HEK293 (cell line): ENCODE measurements at regions not wholly inside any gene's neighbourhood (a gene's known extent, or its start where the extent isn't known, plus 50 kb on each side); places are given as distances from the start of the nearest gene placed in this dataset.
A peak's percentile ranks its signal among the peaks of the same experiment; 100 is the strongest.

Experiments used
- CTCF ChIA-PET: fragments of 350-600 bp; formaldehyde crosslinking; extraction: SDS; loops from one replicate; lab custom pipeline; 2021; ENCODE audit warnings: antibody characterized with exemption; lab: Yijun Ruan, JAX
- POLR2A ChIA-PET: fragments of 300-600 bp; formaldehyde crosslinking; extraction: SDS; loops from one replicate; lab custom pipeline; 2020; ENCODE audit warnings: antibody characterized with exemption, inconsistent platforms; lab: Yijun Ruan, JAX
- H3K27ac ChIP-seq: fragments of 200-500 bp; sonication (Bioruptor generic); 2 replicates; pipeline ENCODE4 v1.5.1; 2014; ENCODE audit warnings: low read depth, low read length, control low read depth, inconsistent platforms; ENCODE audit errors: extremely low read depth
- H3K36me3 ChIP-seq, 2 experiments: fragments of 200-500 bp in 1 of 2; sonication (Bioruptor generic) in 1 of 2; 1 replicate in 1 of 2; 2 replicates in 1 of 2; pipeline ENCODE4 v1.5.1; 2014 to 2017; ENCODE audit warnings: inconsistent platforms in 2 of 2, low read length in 2 of 2; ENCODE audit not compliant: control insufficient read depth in 2 of 2, insufficient read depth in 1 of 2
- H3K4me1 ChIP-seq: fragments of 200-500 bp; sonication (Bioruptor generic); 2 replicates; pipeline ENCODE4 v1.5.1; 2014; ENCODE audit warnings: mild to moderate bottlenecking, low read length, inconsistent platforms; ENCODE audit not compliant: control insufficient read depth, insufficient read depth
- H3K4me3 ChIP-seq: 2 replicates; pipeline ENCODE4 v1.5.1; 2011; ENCODE audit warnings: low read depth, mild to moderate bottlenecking, control low read depth, low read length, moderate library complexity
- H3K9me3 ChIP-seq: fragments of 200-500 bp; sonication (Bioruptor generic); 2 replicates; pipeline ENCODE4 v1.5.1; 2014; ENCODE audit warnings: low read depth, low read length, inconsistent platforms; ENCODE audit not compliant: control insufficient read depth, insufficient read depth
- FEZF1 ChIP-seq: fragments of 450-650 bp; formaldehyde crosslinking; IDR thresholded peaks from 2 replicates; pipeline ENCODE4 v1.5.1; 2016; ENCODE audit warnings: missing biosample characterization, missing genetic modification characterization
- GLI2 ChIP-seq: fragments of 450-650 bp; formaldehyde crosslinking; IDR thresholded peaks from 2 replicates; pipeline ENCODE4; 2017; ENCODE audit warnings: missing biosample characterization, missing genetic modification characterization, low read depth, borderline replicate concordance
- MZF1 ChIP-seq: fragments of 450-650 bp; formaldehyde crosslinking; IDR thresholded peaks from 2 replicates; pipeline ENCODE4 v1.5.1; 2017; ENCODE audit warnings: missing biosample characterization, missing genetic modification characterization, borderline replicate concordance
- PRDM1 ChIP-seq: fragments of 450-650 bp; formaldehyde crosslinking; IDR thresholded peaks from 2 replicates; pipeline ENCODE4; 2016; ENCODE audit warnings: missing biosample characterization, missing genetic modification characterization
- PRDM6 ChIP-seq: fragments of 450-650 bp; formaldehyde crosslinking; IDR thresholded peaks from 2 replicates; pipeline ENCODE4 v1.5.1; 2017; ENCODE audit warnings: missing biosample characterization, missing genetic modification characterization
- ZBTB11 ChIP-seq: fragments of 450-650 bp; formaldehyde crosslinking; conservative IDR thresholded peaks from 2 replicates; pipeline ENCODE4 v1.5.1; 2016; ENCODE audit warnings: low read depth, missing biosample characterization, missing genetic modification characterization
- ZBTB48 ChIP-seq: fragments of 450-650 bp; formaldehyde crosslinking; IDR thresholded peaks from 2 replicates; pipeline ENCODE4 v1.5.1; 2016; ENCODE audit warnings: missing biosample characterization, missing genetic modification characterization
- ZNF133 ChIP-seq: fragments of 450-650 bp; formaldehyde crosslinking; IDR thresholded peaks from 2 replicates; pipeline ENCODE4 v1.5.1; 2016; ENCODE audit warnings: missing biosample characterization, missing genetic modification characterization
- ZNF26 ChIP-seq: fragments of 450-650 bp; formaldehyde crosslinking; IDR thresholded peaks from 2 replicates; pipeline ENCODE4 v1.5.1; 2016; ENCODE audit warnings: missing biosample characterization, missing genetic modification characterization
- ZNF292 ChIP-seq: fragments of 450-650 bp; formaldehyde crosslinking; IDR thresholded peaks from 2 replicates; pipeline ENCODE4 v1.5.1; 2016; ENCODE audit warnings: low read depth, missing biosample characterization, missing genetic modification characterization, borderline replicate concordance
- ZNF362 ChIP-seq: fragments of 450-650 bp; formaldehyde crosslinking; IDR thresholded peaks from 2 replicates; pipeline ENCODE4 v1.5.1; 2016; ENCODE audit warnings: missing biosample characterization, missing genetic modification characterization
- ZNF560 ChIP-seq: fragments of 450-650 bp; formaldehyde crosslinking; IDR thresholded peaks from 2 replicates; pipeline ENCODE4 v1.5.1; 2017; ENCODE audit warnings: missing biosample characterization, missing genetic modification characterization, borderline replicate concordance
- ZSCAN4 ChIP-seq: fragments of 450-650 bp; formaldehyde crosslinking; IDR thresholded peaks from 2 replicates; pipeline ENCODE4 v1.5.1; 2017; ENCODE audit warnings: missing biosample characterization, missing genetic modification characterization
- TF ChIP-seq, protein P1 (sequence below): fragments of 450-650 bp; formaldehyde crosslinking; IDR thresholded peaks from 2 replicates; pipeline ENCODE4 v1.5.1; 2016; ENCODE audit warnings: missing biosample characterization, missing genetic modification characterization

DNA sequence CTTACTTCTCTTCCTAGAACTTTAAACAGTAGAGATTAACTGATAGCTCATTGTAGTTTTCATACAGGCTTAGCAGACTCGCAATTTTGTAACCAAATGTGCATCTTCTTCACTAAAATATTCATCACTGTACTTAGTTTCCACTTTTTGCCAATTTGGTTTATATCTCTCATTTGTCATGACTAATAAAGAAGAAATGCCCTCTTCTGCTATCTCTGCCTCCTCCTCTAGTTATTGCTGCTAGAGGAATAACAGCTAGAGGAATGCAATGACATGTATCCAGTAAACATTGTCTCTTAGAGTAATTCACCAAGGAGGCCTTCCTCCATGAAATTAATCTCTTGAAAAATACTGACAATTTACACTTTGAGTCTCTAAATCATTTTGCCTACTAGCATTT is 115.5 kb upstream of the COX10 start (continued):
- TF ChIP-seq ZNF362 (tag by site-specific recombination): no peak
- no peak for TF ChIP-seq ZBTB11 (tag by site-specific recombination)
- TF ChIP-seq, protein P1, sequence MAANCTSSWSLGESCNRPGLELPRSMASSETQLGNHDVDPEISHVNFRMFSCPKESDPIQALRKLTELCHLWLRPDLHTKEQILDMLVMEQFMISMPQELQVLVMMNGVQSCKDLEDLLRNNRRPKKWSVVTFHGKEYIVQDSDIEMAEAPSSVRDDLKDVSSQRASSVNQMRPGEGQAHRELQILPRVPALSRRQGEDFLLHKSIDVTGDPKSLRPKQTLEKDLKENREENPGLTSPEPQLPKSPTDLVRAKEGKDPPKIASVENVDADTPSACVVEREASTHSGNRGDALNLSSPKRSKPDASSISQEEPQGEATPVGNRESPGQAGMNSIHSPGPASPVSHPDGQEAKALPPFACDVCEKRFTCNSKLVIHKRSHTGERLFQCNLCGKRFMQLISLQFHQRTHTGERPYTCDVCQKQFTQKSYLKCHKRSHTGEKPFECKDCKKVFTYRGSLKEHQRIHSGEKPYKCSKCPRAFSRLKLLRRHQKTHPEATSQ: no peak

DNA sequence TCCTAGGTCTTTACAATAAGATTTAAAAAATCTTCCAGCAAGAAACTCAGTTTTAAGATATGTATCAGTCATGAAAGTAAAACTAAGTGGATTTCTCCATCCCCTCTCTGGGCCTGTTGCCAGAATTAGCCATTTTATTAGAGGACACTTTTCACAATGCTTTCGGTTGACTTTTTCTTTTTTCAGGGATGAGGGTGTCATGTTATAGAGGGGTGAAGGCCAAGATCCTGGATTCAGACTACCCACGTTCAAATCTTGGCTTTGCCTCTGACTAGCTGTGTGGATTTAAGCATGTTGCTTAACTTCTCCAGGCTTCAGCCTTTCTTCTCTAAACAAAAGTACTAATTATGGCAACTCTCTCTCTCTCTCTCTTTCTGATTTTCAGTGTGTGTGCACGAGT is 111.7 kb upstream of the COX10 start:
- no peaks in the 10 kb centered on the region for H3K36me3 ChIP-seq
- CTCF ChIA-PET: interaction anchor here (0.6 to 1.2 kb wide), 2 partner anchors 15 to 47 kb away, joined by 3 to 5 read pairs; no protein-coding TSS in a partner anchor
- peaks cover 10% of the 10 kb centered on the region for H3K4me1 ChIP-seq
- H3K9me3 ChIP-seq: no peaks in the 10 kb centered on the region
- no peak for TF ChIP-seq GLI2 (tag by site-specific recombination)
- TF ChIP-seq ZSCAN4 (tag by site-specific recombination): peak; percentile 60
- no peak for TF ChIP-seq ZBTB48 (tag by site-specific recombination)
- TF ChIP-seq PRDM1 (tag by site-specific recombination): peak; percentile 57
- TF ChIP-seq ZNF292 (tag by site-specific recombination): no peak
- no peak for TF ChIP-seq ZNF26
- TF ChIP-seq ZNF133 (tag by site-specific recombination): no peak
- no peak for TF ChIP-seq ZNF560 (tag by site-specific recombination)
- 0 out of 2 replicates have a peak, but pooled peaks have one; percentile 20 for TF ChIP-seq MZF1 (tag by site-specific recombination)
- peak; percentile 64; the same call in 1 of the 2 replicates for TF ChIP-seq FEZF1 (tag by site-specific recombination)
- TF ChIP-seq PRDM6 (tag by site-specific recombination): peak; percentile 85
- POLR2A ChIA-PET: no interaction called here
- no peak overlapping the region for H3K4me3 ChIP-seq
- H3K27ac ChIP-seq: no peak overlapping the region
